ENCODE measurements at regions not wholly inside any gene's neighbourhood (a gene's known extent, or its start where the extent isn't known, plus 50 kb on each side); places are given as distances from the start of the nearest gene placed in this dataset.
"Not testable (repeated sequence)": the region's sequence is repeated elsewhere in the genome, so short reads cannot be mapped to it uniquely, and the experiment has no call there.

GRCh38 chr2:7094231-7094741 lies 177.1 kb downstream of the RNF144A start:
- DNase-seq = no peak

- DNase-seq = no peak
Measured at GRCh38 chr2:7096726-7097352, 179.6 kb downstream of the RNF144A start.

GRCh38 chr2:7097353-7097895 lies 180.2 kb downstream of the RNF144A start:
- DNase-seq = peak; percentile 71

- no peak for DNase-seq
Measured at GRCh38 chr2:7098816-7099215, 181.6 kb downstream of the RNF144A start.

- not testable (repeated sequence) for DNase-seq
Measured at GRCh38 chr2:7099687-7100086, 182.5 kb downstream of the RNF144A start.

GRCh38 chr2:7102826-7103225 lies 185.6 kb downstream of the RNF144A start:
- DNase-seq = no peak

- no peak for DNase-seq
Measured at GRCh38 chr2:7108792-7109532, 191.8 kb downstream of the RNF144A start.

GRCh38 chr2:7109533-7109885 lies 192.3 kb downstream of the RNF144A start:
- DNase-seq = no peak

- no peak for DNase-seq
Measured at GRCh38 chr2:7111626-7112025, 194.4 kb downstream of the RNF144A start.

GRCh38 chr2:7115364-7115763 lies 198.2 kb downstream of the RNF144A start:
- DNase-seq = no peak

- DNase-seq = no peak
Measured at GRCh38 chr2:7115906-7116305, 198.7 kb downstream of the RNF144A start.

GRCh38 chr2:7116511-7116910 lies 199.3 kb downstream of the RNF144A start:
- DNase-seq = no peak

GRCh38 chr2:7117076-7117475 lies 199.9 kb downstream of the RNF144A start:
- no peak for DNase-seq

- DNase-seq = no peak
Measured at GRCh38 chr2:7118606-7119131, 201.5 kb downstream of the RNF144A start.

- DNase-seq = no peak
Measured at GRCh38 chr2:7119132-7119835, 202.1 kb downstream of the RNF144A start.

- no peak for DNase-seq
Measured at GRCh38 chr2:7121851-7122250, 204.6 kb downstream of the RNF144A start.

- DNase-seq = no peak
Measured at GRCh38 chr2:7127156-7127555, 209.9 kb downstream of the RNF144A start.

GRCh38 chr2:7127687-7128086 lies 210.5 kb downstream of the RNF144A start:
- no peak for DNase-seq

GRCh38 chr2:7131261-7131660 lies 214.0 kb downstream of the RNF144A start:
- no peak for DNase-seq

GRCh38 chr2:7132753-7133152 lies 215.5 kb downstream of the RNF144A start:
- DNase-seq = no peak

- DNase-seq = no peak
Measured at GRCh38 chr2:7133521-7133920, 216.3 kb downstream of the RNF144A start.

- no peak for DNase-seq
Measured at GRCh38 chr2:7140306-7140705, 223.1 kb downstream of the RNF144A start.

- no peak for DNase-seq
Measured at GRCh38 chr2:7145707-7146106, 228.5 kb downstream of the RNF144A start.
